HCT116 (cell line): ENCODE measurements at regions not wholly inside any gene's neighbourhood (a gene's known extent, or its start where the extent isn't known, plus 50 kb on each side); places are given as distances from the start of the nearest gene placed in this dataset.

Experiments
- ATAC-seq: fragments of 200-7000 bp; cut with Tn5 transposase; 2 replicates; pipeline ENCODE4 v1.9.1; 2020; ENCODE audit warnings: mild to moderate bottlenecking, moderate library complexity
- BruUV-seq: library from RNA; stranded (reverse); fragments of 400-500 nt; replicated peaks from 2 replicates; lab custom pipeline; 2021; lab: Mats Ljungman, UMichigan
- CTCF ChIA-PET: fragments of 300-600 bp; sonication (Branson Sonifier 250); formaldehyde crosslinking; loops from one replicate; lab custom pipeline; 2021; ENCODE audit warnings: antibody characterized with exemption; lab: Charles Lee
- POLR2A ChIA-PET: fragments of 300-600, 350-600 bp; sonication (Branson Sonifier 250); formaldehyde crosslinking; loops from one replicate; lab custom pipeline; 2021; ENCODE audit warnings: antibody characterized with exemption; lab: Charles Lee
- RAD21 ChIA-PET, 2 experiments: fragments of 300-600 bp; sonication (Branson Sonifier 250); formaldehyde crosslinking; loops; one replicate each; lab custom pipeline; 2023; ENCODE audit warnings: low total read pairs in 2 of 2; ENCODE audit not compliant: uncharacterized antibody in 2 of 2, unreplicated experiment in 2 of 2, low non-redundant PET in 1 of 2; lab: Charles Lee
- DNase-seq: peaks from one replicate; pipeline ENCODE4 v3.0.0-alpha.2; 2010; ENCODE audit warnings: low read depth, low spot score
- H2AFZ ChIP-seq: fragments of 200-600 bp; shearing (Covaris generic), sonication (generic); 2 replicates; pipeline ENCODE4 v1.6.1; 2017; ENCODE audit warnings: low read depth, mixed run types, mixed read lengths, antibody characterized with exemption, low read length; ENCODE audit not compliant: poor library complexity, severe bottlenecking
- H3K27ac ChIP-seq: 2 replicates; pipeline ENCODE4 v1.5.1; 2012; ENCODE audit warnings: low read depth, low read length
- H3K27me3 ChIP-seq: fragments of 200-600 bp; sonication (generic); 2 replicates; pipeline ENCODE4 v1.6.1; 2016; ENCODE audit warnings: mixed run types, low read length, mixed read lengths; ENCODE audit not compliant: insufficient read depth
- H3K36me3 ChIP-seq, 2 experiments: fragments of 200-500 bp in 1 of 2; fragments of 200-600 bp in 1 of 2; sonication (Bioruptor generic) in 1 of 2; sonication (generic) in 1 of 2; 2 replicates each; pipeline versions ENCODE4 v1.5.1 to v1.6.1; 2014 to 2016; ENCODE audit warnings: low read length in 2 of 2, inconsistent platforms in 1 of 2, mixed read lengths in 1 of 2, mixed run types in 1 of 2; ENCODE audit not compliant: insufficient read depth in 2 of 2, control insufficient read depth in 1 of 2
- H3K4me1 ChIP-seq, 2 experiments: fragments of 200-600 bp in 1 of 2; sonication (generic) in 1 of 2; 2 replicates each; pipeline versions ENCODE4 v1.5.1 to v1.6.1; 2012 to 2017; ENCODE audit warnings: low read length in 2 of 2, inconsistent platforms in 1 of 2, mild to moderate bottlenecking in 1 of 2, mixed read lengths in 1 of 2, mixed run types in 1 of 2, moderate library complexity in 1 of 2; ENCODE audit not compliant: insufficient read depth in 2 of 2, control insufficient read depth in 1 of 2
- H3K4me2 ChIP-seq: fragments of 200-600 bp; sonication (generic); 2 replicates; pipeline ENCODE4 v1.6.1; 2017; ENCODE audit warnings: mixed run types, low read length, mixed read lengths
- H3K4me3 ChIP-seq, 2 experiments: fragments of 200-600 bp in 1 of 2; sonication (generic) in 1 of 2; replicated peaks in 1 of 2; 2 replicates each; pipeline ENCODE4 v1.5.1; 2011 to 2016; ENCODE audit warnings: low read length in 2 of 2, control low read depth in 1 of 2, low read depth in 1 of 2, mild to moderate bottlenecking in 1 of 2, mixed read lengths in 1 of 2, mixed run types in 1 of 2
- H3K79me2 ChIP-seq: fragments of 200-600 bp; sonication (generic); 2 replicates; pipeline ENCODE4 v1.6.1; 2017; ENCODE audit warnings: mild to moderate bottlenecking, mixed run types, low read length, moderate library complexity, mixed read lengths; ENCODE audit not compliant: insufficient read depth
- H3K9ac ChIP-seq: fragments of 200-600 bp; sonication (generic); 2 replicates; pipeline ENCODE4 v1.6.1; 2016; ENCODE audit warnings: low read length, mixed read lengths
- H3K9me2 ChIP-seq: fragments of 200-600 bp; sonication (generic), shearing (Covaris generic); 2 replicates; pipeline ENCODE4 v1.6.1; 2017; ENCODE audit warnings: mixed run types, mild to moderate bottlenecking, moderate library complexity; ENCODE audit not compliant: insufficient read depth
- H3K9me3 ChIP-seq, 2 experiments: fragments of 200-500 bp in 1 of 2; fragments of 200-600 bp in 1 of 2; sonication (Bioruptor generic) in 1 of 2; sonication (generic) in 1 of 2; 2 replicates each; pipeline ENCODE4 v1.6.1; 2014 to 2017; ENCODE audit warnings: low read length in 2 of 2, mixed read lengths in 2 of 2, inconsistent platforms in 1 of 2, low read depth in 1 of 2, mild to moderate bottlenecking in 1 of 2, mixed run types in 1 of 2, moderate library complexity in 1 of 2; ENCODE audit not compliant: control insufficient read depth in 1 of 2, insufficient read depth in 1 of 2
- H4K20me1 ChIP-seq: fragments of 200-600 bp; sonication (generic), shearing (Covaris generic); 2 replicates; pipeline ENCODE4 v1.6.1; 2017; ENCODE audit warnings: mixed run types, mild to moderate bottlenecking, moderate library complexity; ENCODE audit not compliant: insufficient read depth
- CBX3 ChIP-seq: IDR thresholded peaks from 2 replicates; pipeline ENCODE4 v1.6.1; 2012; ENCODE audit warnings: low read depth
- EGR1 ChIP-seq: IDR thresholded peaks from 2 replicates; pipeline ENCODE4 v1.6.1; 2012; ENCODE audit warnings: low read depth
- ELF1 ChIP-seq: IDR thresholded peaks from 2 replicates; pipeline ENCODE4 v1.6.1; 2012; ENCODE audit warnings: low read depth, borderline replicate concordance
- EZH2 ChIP-seq: fragments of 200-600 bp; sonication (generic); IDR thresholded peaks from 2 replicates; pipeline ENCODE4 v1.6.1; 2017; ENCODE audit warnings: antibody characterized with exemption, mixed run types
- JUND ChIP-seq: IDR thresholded peaks from 2 replicates; pipeline ENCODE4 v1.6.1; 2012
- RAD21 ChIP-seq: IDR thresholded peaks from 2 replicates; pipeline ENCODE4 v1.6.1; 2012; ENCODE audit warnings: low read depth, mild to moderate bottlenecking
- SIN3A ChIP-seq: IDR thresholded peaks from 2 replicates; pipeline ENCODE4 v1.6.1; 2012; ENCODE audit warnings: low read depth
- SP1 ChIP-seq: IDR thresholded peaks from 2 replicates; pipeline ENCODE4 v1.6.1; 2012; ENCODE audit warnings: low read depth
- SRF ChIP-seq: IDR thresholded peaks from 2 replicates; pipeline ENCODE4 v1.6.1; 2012; ENCODE audit warnings: low read depth
- intact Hi-C: fragments of 100-400 bp; cut with micrococcal nuclease; formaldehyde crosslinking; loops from 2 replicates; pipeline ENCODE4 v1.10.0; 2022
- TF ChIP-seq, protein P1 (sequence below): IDR thresholded peaks from 2 replicates; pipeline ENCODE4 v1.6.1; 2012
- TF ChIP-seq, protein P2 (sequence below): IDR thresholded peaks from 2 replicates; pipeline ENCODE4 v1.6.1; 2012; ENCODE audit warnings: low read depth

DNA sequence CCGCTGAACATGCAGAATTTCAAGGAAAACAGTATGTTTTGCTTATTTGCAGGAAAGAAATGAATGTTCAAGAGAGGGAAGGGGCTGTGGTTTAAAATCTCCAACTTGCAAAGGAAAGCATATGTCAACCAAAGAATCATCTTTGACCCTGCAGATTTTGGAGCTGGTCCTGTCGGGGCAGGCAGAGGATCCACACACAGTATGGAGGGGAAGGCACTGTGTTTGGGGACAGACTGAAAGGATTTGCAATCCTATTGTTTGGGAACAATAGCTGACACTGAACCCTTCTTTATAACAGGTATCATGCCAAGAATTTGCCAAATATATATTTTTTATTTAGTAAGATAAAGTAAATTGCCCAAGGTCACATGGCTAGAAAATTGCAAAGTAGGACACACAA, 121.4 kb upstream of the ZNF618 start:
- CTCF ChIA-PET, result no interaction called here

More for the DNA sequence above, 121.4 kb upstream of the ZNF618 start:
- Histone ChIP-seq H3K36me3 (no peaks in the 10 kb centered on the region), H3K79me2 (no peaks in the 10 kb centered on the region), H3K4me2 (no peak overlapping the region), H3K4me3 (no peak overlapping the region), H3K9me2 (no peaks in the 10 kb centered on the region), H3K27ac (no peak overlapping the region), H3K9me3 (0 out of 4 replicates have a peak, but pooled peaks cover 0 to under 1% of the 10 kb centered on the region in 2 experiments), H4K20me1 (no peaks in the 10 kb centered on the region), H3K4me1 (no peaks in the 10 kb centered on the region), H2AFZ (no peak overlapping the region), H3K27me3 (peaks cover 12% of the 10 kb centered on the region; the same call in 1 of the 2 replicates), H3K9ac (no peak overlapping the region)
- ChIA-PET RAD21 (no interaction called here), POLR2A (no interaction called here)
- intact Hi-C loops, result no loop called here
- no peak for TF ChIP-seq CBX3
- TF ChIP-seq SIN3A, result no peak
- TF ChIP-seq JUND, result no peak
- no peak for TF ChIP-seq EZH2
- no peak for TF ChIP-seq EGR1
- TF ChIP-seq, protein P1, sequence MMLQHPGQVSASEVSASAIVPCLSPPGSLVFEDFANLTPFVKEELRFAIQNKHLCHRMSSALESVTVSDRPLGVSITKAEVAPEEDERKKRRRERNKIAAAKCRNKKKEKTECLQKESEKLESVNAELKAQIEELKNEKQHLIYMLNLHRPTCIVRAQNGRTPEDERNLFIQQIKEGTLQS, result no peak
- no peak for TF ChIP-seq SP1
- TF ChIP-seq, protein P2, sequence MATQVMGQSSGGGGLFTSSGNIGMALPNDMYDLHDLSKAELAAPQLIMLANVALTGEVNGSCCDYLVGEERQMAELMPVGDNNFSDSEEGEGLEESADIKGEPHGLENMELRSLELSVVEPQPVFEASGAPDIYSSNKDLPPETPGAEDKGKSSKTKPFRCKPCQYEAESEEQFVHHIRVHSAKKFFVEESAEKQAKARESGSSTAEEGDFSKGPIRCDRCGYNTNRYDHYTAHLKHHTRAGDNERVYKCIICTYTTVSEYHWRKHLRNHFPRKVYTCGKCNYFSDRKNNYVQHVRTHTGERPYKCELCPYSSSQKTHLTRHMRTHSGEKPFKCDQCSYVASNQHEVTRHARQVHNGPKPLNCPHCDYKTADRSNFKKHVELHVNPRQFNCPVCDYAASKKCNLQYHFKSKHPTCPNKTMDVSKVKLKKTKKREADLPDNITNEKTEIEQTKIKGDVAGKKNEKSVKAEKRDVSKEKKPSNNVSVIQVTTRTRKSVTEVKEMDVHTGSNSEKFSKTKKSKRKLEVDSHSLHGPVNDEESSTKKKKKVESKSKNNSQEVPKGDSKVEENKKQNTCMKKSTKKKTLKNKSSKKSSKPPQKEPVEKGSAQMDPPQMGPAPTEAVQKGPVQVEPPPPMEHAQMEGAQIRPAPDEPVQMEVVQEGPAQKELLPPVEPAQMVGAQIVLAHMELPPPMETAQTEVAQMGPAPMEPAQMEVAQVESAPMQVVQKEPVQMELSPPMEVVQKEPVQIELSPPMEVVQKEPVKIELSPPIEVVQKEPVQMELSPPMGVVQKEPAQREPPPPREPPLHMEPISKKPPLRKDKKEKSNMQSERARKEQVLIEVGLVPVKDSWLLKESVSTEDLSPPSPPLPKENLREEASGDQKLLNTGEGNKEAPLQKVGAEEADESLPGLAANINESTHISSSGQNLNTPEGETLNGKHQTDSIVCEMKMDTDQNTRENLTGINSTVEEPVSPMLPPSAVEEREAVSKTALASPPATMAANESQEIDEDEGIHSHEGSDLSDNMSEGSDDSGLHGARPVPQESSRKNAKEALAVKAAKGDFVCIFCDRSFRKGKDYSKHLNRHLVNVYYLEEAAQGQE, result no peak
- TF ChIP-seq SRF, result no peak
- TF ChIP-seq RAD21, result no peak
- TF ChIP-seq ELF1, result no peak
- ATAC-seq (no peak), DNase-seq (no peak)
- no TSS peak for BruUV-seq
